ENCODE measurements at regions not wholly inside any gene's neighbourhood (a gene's known extent, or its start where the extent isn't known, plus 50 kb on each side); places are given as distances from the start of the nearest gene placed in this dataset.
A peak's percentile ranks its signal among the peaks of the same experiment; 100 is the strongest.
"Not testable (repeated sequence)": the region's sequence is repeated elsewhere in the genome, so short reads cannot be mapped to it uniquely, and the experiment has no call there.

DNA sequence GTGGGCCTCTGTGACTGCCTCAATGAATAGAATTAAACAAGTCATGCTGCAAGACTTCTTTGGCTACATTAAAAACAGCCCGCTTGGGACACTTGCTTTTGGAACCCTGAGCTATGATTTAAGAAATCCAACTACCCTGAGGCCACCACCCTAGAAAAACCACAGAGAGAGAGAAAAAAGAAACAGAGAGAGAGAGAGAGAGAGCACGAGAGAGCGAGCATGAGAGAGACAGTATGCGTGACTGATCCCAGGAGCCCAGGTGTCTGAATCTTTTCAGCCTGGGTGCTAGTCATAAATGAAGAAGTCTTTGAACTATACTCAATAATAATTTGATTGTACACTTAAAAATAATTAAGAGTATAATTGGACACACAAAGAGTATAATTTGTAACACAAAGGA lies 123.1 kb upstream of the FREM1 start:
- no peak for DNase-seq (ENCODE audit: low spot score)

DNA sequence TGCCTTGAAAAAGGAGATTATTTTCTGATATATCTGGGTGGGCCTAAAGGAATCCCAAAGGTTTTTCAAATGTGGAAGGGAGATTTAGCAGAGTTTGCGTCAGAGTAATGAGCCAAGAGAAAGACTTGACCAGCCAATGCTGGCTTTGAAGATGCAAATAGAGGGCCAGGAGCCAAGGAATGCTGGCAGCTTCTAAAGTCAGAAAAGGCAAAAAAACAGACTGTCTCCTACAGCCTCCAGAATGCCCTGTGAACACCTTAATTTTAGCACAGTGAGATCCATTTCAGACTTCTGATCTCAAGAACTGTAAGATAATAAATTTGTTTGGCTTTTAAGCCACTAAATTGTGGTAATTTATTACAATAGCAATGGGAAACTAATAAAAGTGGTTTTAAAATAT lies 122.6 kb upstream of the FREM1 start:
- no peak for DNase-seq (ENCODE audit: low spot score)

- DNase-seq (ENCODE audit: low spot score) = no peak
Observed at GRCh38 chr9:15021146-15021545, 110.9 kb upstream of the FREM1 start.

- no peak for DNase-seq (ENCODE audit: low spot score)
Observed at GRCh38 chr9:15018096-15018637, 107.9 kb upstream of the FREM1 start.

DNA sequence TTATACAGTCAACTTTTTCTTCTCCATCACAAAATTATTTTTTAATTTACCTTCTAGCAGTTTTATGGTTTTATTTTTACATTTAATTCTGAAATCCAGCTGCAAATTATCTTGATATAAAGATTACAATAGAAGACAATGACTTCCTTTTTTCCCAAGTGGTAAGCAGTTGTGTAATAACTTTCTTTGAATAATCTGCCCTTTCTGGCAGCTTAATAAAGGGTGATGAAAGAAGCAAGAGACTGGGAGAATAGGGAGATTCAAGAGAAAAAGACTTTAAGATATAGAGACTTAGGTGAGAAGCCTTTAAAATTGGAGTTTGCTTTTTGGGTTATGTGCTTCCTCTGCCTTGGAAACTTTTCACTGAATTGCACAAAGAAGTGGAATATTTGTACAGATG lies 100.4 kb upstream of the FREM1 start:
- no peak for DNase-seq (ENCODE audit: low spot score)

GRCh38 chr9:15007698-15008097 lies 97.5 kb upstream of the FREM1 start:
- DNase-seq (ENCODE audit: low spot score) = no peak

- no peak for DNase-seq (ENCODE audit: low spot score)
Observed at GRCh38 chr9:14994738-14995137, 84.5 kb upstream of the FREM1 start.

- DNase-seq (ENCODE audit: low spot score) = no peak
Observed at GRCh38 chr9:14993901-14994554, 83.8 kb upstream of the FREM1 start.

GRCh38 chr9:14993061-14993800 lies 83.0 kb upstream of the FREM1 start:
- peak; percentile 37 for DNase-seq (ENCODE audit: low spot score)

GRCh38 chr9:14992516-14992915 lies 82.3 kb upstream of the FREM1 start:
- DNase-seq (ENCODE audit: low spot score) = no peak

DNA sequence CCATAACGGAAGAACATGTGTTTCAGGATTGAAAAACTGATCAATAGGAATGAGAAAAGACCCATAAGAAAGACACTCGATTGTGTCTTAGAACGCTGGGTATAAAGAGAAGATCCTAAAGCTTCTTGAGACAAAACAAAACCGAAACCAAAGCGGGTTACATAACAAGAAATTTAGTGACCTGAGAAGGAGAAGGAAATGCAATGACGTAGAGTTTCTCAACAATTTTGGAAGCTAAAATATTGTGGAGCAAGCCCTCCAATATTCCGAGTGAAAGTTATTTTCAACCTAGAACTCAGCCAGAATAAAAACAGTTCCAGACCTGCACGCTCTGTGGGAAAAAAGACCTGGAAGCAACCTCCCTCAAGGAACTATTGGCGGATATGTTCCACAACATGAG lies 81.9 kb upstream of the FREM1 start:
- no peak for DNase-seq (ENCODE audit: low spot score)

GRCh38 chr9:14990647-14991046 lies 80.4 kb upstream of the FREM1 start:
- DNase-seq (ENCODE audit: low spot score) = not testable (repeated sequence)

- no peak for DNase-seq (ENCODE audit: low spot score)
Observed at GRCh38 chr9:14989811-14990210, 79.6 kb upstream of the FREM1 start.

DNA sequence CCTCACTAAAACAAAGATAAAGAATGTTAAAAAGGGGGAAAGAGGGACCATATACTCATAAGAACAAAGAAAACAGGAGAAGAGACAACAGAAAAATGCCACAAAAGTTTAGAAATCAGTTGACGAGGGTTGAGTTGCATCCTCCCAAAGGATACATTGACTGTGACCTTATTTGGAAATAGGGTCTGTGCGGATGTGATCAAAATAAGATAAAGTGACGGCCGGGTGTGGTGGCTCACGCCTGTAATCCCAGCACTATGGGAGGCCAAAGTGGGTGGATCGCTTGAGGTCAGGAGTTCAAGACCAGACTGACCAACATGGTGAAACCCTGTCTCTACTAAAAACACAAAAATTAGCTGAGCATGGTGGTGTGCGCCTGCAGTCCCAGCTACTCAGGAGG lies 79.1 kb upstream of the FREM1 start:
- not testable (repeated sequence) for DNase-seq (ENCODE audit: low spot score)

DNA sequence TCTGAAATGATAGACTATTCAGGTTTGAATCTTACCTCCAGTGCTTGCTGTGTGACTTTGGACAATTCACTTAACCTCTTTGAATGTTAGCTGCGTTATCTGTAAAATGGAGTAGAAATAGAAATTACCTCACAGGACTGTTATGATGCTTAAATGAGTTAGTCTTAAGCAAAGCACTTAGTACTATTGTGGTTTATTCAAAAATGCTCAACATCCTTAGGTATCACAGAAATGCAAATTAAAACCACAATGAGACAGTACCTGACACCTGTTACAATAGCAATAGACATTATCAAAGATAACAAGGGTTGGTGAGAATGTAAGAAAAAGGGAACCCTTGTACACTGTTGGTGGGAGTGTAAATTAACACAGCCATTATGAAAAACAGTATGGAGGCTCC lies 77.6 kb upstream of the FREM1 start:
- DNase-seq (ENCODE audit: low spot score) = no peak

DNA sequence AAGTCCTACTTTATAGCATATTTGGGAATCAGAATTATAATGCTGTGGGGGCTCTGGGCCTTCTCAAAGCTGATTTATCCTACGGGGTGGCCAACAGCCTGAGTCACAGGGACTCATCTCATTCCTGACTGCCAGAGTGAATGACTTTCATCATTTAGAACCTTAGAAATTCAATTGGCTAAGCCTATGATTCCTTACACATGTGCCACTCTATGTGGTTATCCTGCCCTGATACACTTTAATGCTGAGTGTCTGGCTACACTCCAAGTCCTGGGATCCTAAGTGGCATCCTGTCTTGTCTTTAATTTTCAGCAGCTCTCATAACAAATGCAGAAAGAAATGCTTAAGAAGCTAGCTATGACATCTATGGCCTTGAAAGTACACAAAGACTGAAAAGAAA lies 75.2 kb upstream of the FREM1 start:
- DNase-seq (ENCODE audit: low spot score) = no peak

DNA sequence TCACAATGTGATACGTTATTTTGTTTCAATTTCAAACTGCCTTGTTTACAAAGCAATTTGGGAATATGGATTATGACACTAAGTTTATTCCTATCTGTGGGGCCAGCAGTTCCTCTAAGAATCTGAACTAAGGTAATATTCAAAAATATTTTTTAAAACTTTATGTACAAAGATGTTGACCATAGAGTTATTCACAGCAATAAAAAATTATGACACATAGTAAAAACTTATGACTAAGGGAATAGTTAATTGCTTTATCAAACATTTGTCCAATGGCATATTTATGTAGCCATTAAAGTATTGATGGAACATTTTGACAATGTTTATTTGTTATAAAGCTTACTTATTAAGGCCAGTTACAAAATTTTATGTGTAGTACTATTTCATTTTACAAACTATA lies 73.4 kb upstream of the FREM1 start:
- DNase-seq (ENCODE audit: low spot score) = no peak

- no peak for DNase-seq (ENCODE audit: low spot score)
Observed at GRCh38 chr9:14981291-14981950, 71.2 kb upstream of the FREM1 start.

- DNase-seq (ENCODE audit: low spot score) = no peak
Observed at GRCh38 chr9:14978022-14979000, 68.1 kb upstream of the FREM1 start.

DNA sequence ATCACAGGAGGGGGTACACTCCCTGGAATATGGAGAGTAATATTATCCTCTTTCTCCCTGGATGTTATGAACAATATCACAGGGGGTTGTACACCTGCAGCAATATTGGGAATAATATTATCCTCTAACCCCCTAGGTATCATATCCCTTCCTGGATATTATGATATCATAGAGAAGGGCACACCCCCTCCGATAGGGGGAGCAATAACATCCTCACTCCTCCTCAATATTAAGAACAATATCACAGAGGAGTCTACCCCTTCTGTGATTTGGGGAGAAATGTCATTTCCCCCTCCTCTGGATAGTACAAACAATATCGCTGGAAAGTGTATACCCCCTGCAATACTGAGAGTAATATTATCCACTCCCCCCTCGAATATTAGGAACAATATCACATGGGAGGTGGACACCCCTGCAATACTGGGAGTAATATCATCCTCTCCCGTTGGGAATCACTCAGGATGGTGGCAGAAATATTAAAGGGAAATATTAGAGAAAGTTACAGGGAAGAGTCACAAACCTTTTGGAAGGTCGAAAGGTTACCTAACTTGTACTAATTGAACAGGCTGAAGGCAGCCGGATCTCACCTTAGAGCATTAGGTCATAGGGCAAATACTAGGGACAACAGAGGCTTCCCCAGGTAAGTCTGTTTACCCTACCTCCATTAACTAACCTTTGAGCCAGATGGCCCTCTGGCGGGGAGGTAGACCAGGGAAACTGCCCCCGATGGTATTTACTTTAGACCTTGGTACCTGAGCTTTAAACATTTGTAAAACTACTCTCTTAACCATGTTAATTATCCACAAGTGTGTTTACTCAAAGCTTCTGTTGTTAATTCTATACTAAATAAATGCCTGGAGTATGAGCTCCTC lies 57.5 kb upstream of the FREM1 start:
- DNase-seq (ENCODE audit: low spot score) = no peak

Data from HuH-7.5 (cell line).